ENCODE measurements at regions not wholly inside any gene's neighbourhood (a gene's known extent, or its start where the extent isn't known, plus 50 kb on each side); places are given as distances from the start of the nearest gene placed in this dataset.

GRCh38 chr6:10259671-10260070, 155.2 kb downstream of the TFAP2A start:
- intact Hi-C loops (cut with DNase I), result no loop called here
- ATAC-seq (no peak), DNase-seq (ENCODE audit: low spot score) (no peak)

GRCh38 chr6:10258341-10258740, 156.5 kb downstream of the TFAP2A start:
- intact Hi-C loops (cut with DNase I), result no loop called here
- DNase-seq (ENCODE audit: low spot score), result no peak
- ATAC-seq, result no peak

- no peak for ATAC-seq
- intact Hi-C loops (cut with DNase I), result no loop called here
Observed at GRCh38 chr6:10256113-10256690, 158.7 kb downstream of the TFAP2A start.

GRCh38 chr6:10250655-10251220, 164.1 kb downstream of the TFAP2A start:
- ATAC-seq (no peak), DNase-seq (ENCODE audit: low spot score) (no peak)
- intact Hi-C loops (cut with DNase I), result no loop called here

More at GRCh38 chr6:10256113-10256690, 158.7 kb downstream of the TFAP2A start:
- no peak for DNase-seq (ENCODE audit: low spot score)

GRCh38 chr6:10248378-10248843, 166.5 kb downstream of the TFAP2A start:
- intact Hi-C loops (cut with DNase I), result no loop called here
- DNase-seq (ENCODE audit: low spot score), result no peak
- ATAC-seq, result no peak

GRCh38 chr6:10237298-10238038, 177.4 kb downstream of the TFAP2A start:
- intact Hi-C loops (cut with DNase I), result no loop called here
- ATAC-seq, result no peak

GRCh38 chr6:10235344-10235743, 179.5 kb downstream of the TFAP2A start:
- no peak for DNase-seq (ENCODE audit: low spot score)
- ATAC-seq, result no peak
- intact Hi-C loops (cut with DNase I), result no loop called here

More at GRCh38 chr6:10237298-10238038, 177.4 kb downstream of the TFAP2A start:
- DNase-seq (ENCODE audit: low spot score), result no peak

- intact Hi-C loops (cut with DNase I), result no loop called here
- DNase-seq (ENCODE audit: low spot score) (no peak), ATAC-seq (no peak)
Observed at GRCh38 chr6:10230531-10230930, 184.3 kb downstream of the TFAP2A start.

- no peak for DNase-seq (ENCODE audit: low spot score)
- no peak for ATAC-seq
- intact Hi-C loops (cut with DNase I), result no loop called here
Observed at GRCh38 chr6:10223841-10224240, 191.0 kb downstream of the TFAP2A start.

- intact Hi-C loops (cut with DNase I), result no loop called here
- DNase-seq (ENCODE audit: low spot score), result no peak
- ATAC-seq, result no peak
Observed at GRCh38 chr6:10221178-10221577, 193.7 kb downstream of the TFAP2A start.

- intact Hi-C loops (cut with DNase I), result no loop called here
- DNase-seq (ENCODE audit: low spot score) (no peak), ATAC-seq (peak; percentile 55)
Observed at GRCh38 chr6:10219510-10219909, 195.4 kb downstream of the TFAP2A start.

- DNase-seq (ENCODE audit: low spot score) (no peak), ATAC-seq (no peak)
- intact Hi-C loops (cut with DNase I), result no loop called here
Observed at GRCh38 chr6:10217111-10217510, 197.8 kb downstream of the TFAP2A start.

- DNase-seq (ENCODE audit: low spot score) (no peak), ATAC-seq (no peak)
- intact Hi-C loops (cut with DNase I), result no loop called here
Observed at GRCh38 chr6:10215326-10216110, 199.4 kb downstream of the TFAP2A start.

- intact Hi-C loops (cut with DNase I), result no loop called here
- ATAC-seq (no peak), DNase-seq (ENCODE audit: low spot score) (no peak)
Observed at GRCh38 chr6:10210052-10210451, 204.8 kb downstream of the TFAP2A start.

GRCh38 chr6:10205892-10206291, 209.0 kb downstream of the TFAP2A start:
- intact Hi-C loops (cut with DNase I), result no loop called here
- DNase-seq (ENCODE audit: low spot score) (no peak), ATAC-seq (no peak)

GRCh38 chr6:10205120-10205519, 209.8 kb downstream of the TFAP2A start:
- peak; percentile 73 for ATAC-seq
- intact Hi-C loops (cut with DNase I), result no loop called here
- DNase-seq (ENCODE audit: low spot score), result no peak

GRCh38 chr6:10203651-10204050, 211.2 kb downstream of the TFAP2A start:
- no peak for ATAC-seq
- intact Hi-C loops (cut with DNase I), result no loop called here

GRCh38 chr6:10202581-10202980, 212.3 kb downstream of the TFAP2A start:
- no peak for DNase-seq (ENCODE audit: low spot score)
- intact Hi-C loops (cut with DNase I), result no loop called here
- no peak for ATAC-seq

More at GRCh38 chr6:10203651-10204050, 211.2 kb downstream of the TFAP2A start:
- DNase-seq (ENCODE audit: low spot score), result no peak

GRCh38 chr6:10201606-10202510, 213.0 kb downstream of the TFAP2A start:
- intact Hi-C loops (cut with DNase I), result no loop called here
- DNase-seq (ENCODE audit: low spot score) (no peak), ATAC-seq (no peak)
